Astrocyte (in vitro differentiated cells and primary cell): ENCODE measurements at regions not wholly inside any gene's neighbourhood (a gene's known extent, or its start where the extent isn't known, plus 50 kb on each side); places are given as distances from the start of the nearest gene placed in this dataset.

ENCODE experiments used
- DNase-seq: peaks from one replicate; pipeline ENCODE4 v3.0.0-alpha.2; 2010; ENCODE audit warnings: low read depth
- FAIRE-seq: peaks from 2 replicates; lab custom pipeline; 2011; peaks lifted over from hg19 to GRCh38; lab: Jason Lieb, UNC
- H2AFZ ChIP-seq: 2 replicates; pipeline ENCODE4 v1.6.0; 2012; ENCODE audit warnings: low read depth, low read length, inconsistent platforms
- H3K27ac ChIP-seq: 2 replicates; pipeline ENCODE4 v1.5.1; 2011; ENCODE audit warnings: low read depth, low read length, inconsistent platforms
- H3K27me3 ChIP-seq: 2 replicates; pipeline ENCODE4 v1.6.0; 2011; ENCODE audit warnings: low read length, inconsistent platforms; ENCODE audit not compliant: insufficient read depth
- H3K36me3 ChIP-seq: 2 replicates; pipeline ENCODE4 v1.5.1; 2011; ENCODE audit warnings: low read length, inconsistent platforms; ENCODE audit not compliant: insufficient read depth
- H3K4me1 ChIP-seq: 2 replicates; pipeline ENCODE4 v1.5.1; 2011; ENCODE audit warnings: low read length, inconsistent platforms; ENCODE audit not compliant: insufficient read depth
- H3K4me2 ChIP-seq: 2 replicates; pipeline ENCODE4 v1.6.0; 2012; ENCODE audit warnings: low read length, inconsistent platforms
- H3K4me3 ChIP-seq: 2 replicates; pipeline ENCODE4 v1.5.1; 2011; ENCODE audit warnings: low read depth, mild to moderate bottlenecking, low read length, inconsistent platforms; ENCODE audit not compliant: insufficient read depth
- H3K79me2 ChIP-seq: 2 replicates; pipeline ENCODE4 v1.6.0; 2012; ENCODE audit warnings: mild to moderate bottlenecking, low read length, inconsistent platforms; ENCODE audit not compliant: insufficient read depth
- H3K9ac ChIP-seq: 2 replicates; pipeline ENCODE4 v1.6.0; 2012; ENCODE audit warnings: mild to moderate bottlenecking, low read length, inconsistent platforms
- H3K9me3 ChIP-seq: 2 replicates; pipeline ENCODE4 v1.5.1; 2012; ENCODE audit warnings: low read depth, mild to moderate bottlenecking, low read length, inconsistent platforms; ENCODE audit not compliant: insufficient read depth
- H4K20me1 ChIP-seq: 2 replicates; pipeline ENCODE4 v1.6.0; 2012; ENCODE audit warnings: low read length, inconsistent platforms; ENCODE audit not compliant: insufficient read depth
- H3K27ac Mint-ChIP-seq: one replicate; pipeline ENCODE4 v1.8.0; 2021; ENCODE audit warnings: mild to moderate bottlenecking, mixed read lengths; ENCODE audit not compliant: unreplicated experiment
- H3K27me3 Mint-ChIP-seq: one replicate; pipeline ENCODE4 v1.8.0; 2021; ENCODE audit warnings: low read depth, mixed read lengths; ENCODE audit not compliant: unreplicated experiment
- H3K36me3 Mint-ChIP-seq: one replicate; pipeline ENCODE4 v1.8.0; 2021; ENCODE audit warnings: low read depth, mixed read lengths; ENCODE audit not compliant: unreplicated experiment
- H3K4me1 Mint-ChIP-seq: one replicate; pipeline ENCODE4 v1.8.0; 2021; ENCODE audit warnings: low read depth, mixed read lengths; ENCODE audit not compliant: unreplicated experiment
- H3K4me3 Mint-ChIP-seq: one replicate; pipeline ENCODE4 v1.8.0; 2021; ENCODE audit warnings: mild to moderate bottlenecking, moderate library complexity, mixed read lengths; ENCODE audit not compliant: unreplicated experiment
- H3K9me3 Mint-ChIP-seq: one replicate; pipeline ENCODE4 v1.8.0; 2021; ENCODE audit warnings: mild to moderate bottlenecking, mixed read lengths; ENCODE audit not compliant: unreplicated experiment
- CTCF ChIP-seq: IDR thresholded peaks from 2 replicates; pipeline ENCODE4 v1.5.1; 2011; ENCODE audit warnings: low read depth, mild to moderate bottlenecking, inconsistent platforms, low read length, moderate library complexity; ENCODE audit not compliant: insufficient read depth
- EZH2 ChIP-seq: IDR thresholded peaks from 2 replicates; pipeline ENCODE4 v1.6.1; 2012; ENCODE audit warnings: mild to moderate bottlenecking, low read length, inconsistent platforms; ENCODE audit not compliant: insufficient read depth

- no peaks in the 10 kb centered on the region for H3K36me3 Mint-ChIP-seq
- Histone ChIP-seq H3K4me2 (no peak overlapping the region), H3K9ac (no peak overlapping the region), H3K9me3 (no peaks in the 10 kb centered on the region), H3K4me3 (no peak overlapping the region), H3K27ac (no peak overlapping the region), H3K4me1 (no peaks in the 10 kb centered on the region), H3K36me3 (no peaks in the 10 kb centered on the region), H3K79me2 (no peaks in the 10 kb centered on the region), H4K20me1 (no peaks in the 10 kb centered on the region), H2AFZ (no peak overlapping the region), H3K27me3 (peaks cover 2% of the 10 kb centered on the region)
- DNase-seq = no peak
- H3K27me3 Mint-ChIP-seq = no peaks in the 10 kb centered on the region
- H3K4me3 Mint-ChIP-seq = no peak overlapping the region
- H3K4me1 Mint-ChIP-seq = peaks cover 4% of the 10 kb centered on the region
- TF ChIP-seq CTCF = no peak
- TF ChIP-seq EZH2 = no peak
- no peak overlapping the region for H3K27ac Mint-ChIP-seq
- FAIRE-seq = no peak
- no peaks in the 10 kb centered on the region for H3K9me3 Mint-ChIP-seq
These were observed 55.3 kb upstream of the KYNU start for GRCh38 chr2:142822190-142822589.

GRCh38 chr2:142819411-142819810, 58.1 kb upstream of the KYNU start:
- TF ChIP-seq CTCF (no peak), EZH2 (no peak)
- Mint-ChIP-seq H3K36me3 (no peaks in the 10 kb centered on the region), H3K27me3 (no peaks in the 10 kb centered on the region), H3K4me3 (no peak overlapping the region), H3K9me3 (no peaks in the 10 kb centered on the region), H3K27ac (no peak overlapping the region), H3K4me1 (peaks cover 4% of the 10 kb centered on the region)
- Histone ChIP-seq H3K27me3 (peaks cover 2% of the 10 kb centered on the region), H3K9ac (no peak overlapping the region), H3K36me3 (no peaks in the 10 kb centered on the region), H3K4me1 (no peaks in the 10 kb centered on the region), H2AFZ (no peak overlapping the region), H3K27ac (no peak overlapping the region), H3K4me3 (no peak overlapping the region), H4K20me1 (no peaks in the 10 kb centered on the region), H3K9me3 (no peaks in the 10 kb centered on the region), H3K4me2 (no peak overlapping the region), H3K79me2 (no peaks in the 10 kb centered on the region)
- no peak for FAIRE-seq
- peak; percentile 60 for DNase-seq

DNA sequence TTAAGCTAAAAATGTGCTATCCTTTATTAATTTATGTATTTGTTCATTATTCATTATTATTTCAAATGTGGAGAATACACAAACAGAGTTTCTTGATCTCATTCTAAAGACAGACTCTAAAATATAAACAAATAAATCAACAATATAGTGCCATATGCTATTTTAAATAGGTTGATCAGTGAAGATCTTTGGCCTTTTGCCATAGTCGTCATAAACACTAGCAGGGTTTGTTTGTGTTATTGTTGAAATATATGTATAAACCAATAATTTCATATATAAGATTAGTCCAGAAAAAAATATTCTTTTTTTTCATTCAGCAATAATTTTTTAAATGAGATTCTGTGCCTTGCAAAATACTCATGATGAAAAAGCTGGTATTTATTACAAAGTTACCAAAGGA, 62.1 kb upstream of the KYNU start:
- no peaks in the 10 kb centered on the region for H3K36me3 ChIP-seq
- H3K4me1 ChIP-seq = no peaks in the 10 kb centered on the region
- H3K27ac ChIP-seq = no peak overlapping the region
- H3K9me3 Mint-ChIP-seq = peaks cover 3% of the 10 kb centered on the region
- no peaks in the 10 kb centered on the region for H3K27me3 Mint-ChIP-seq
- no peaks in the 10 kb centered on the region for H3K79me2 ChIP-seq
- peaks cover 4% of the 10 kb centered on the region for H3K4me1 Mint-ChIP-seq
- no peak overlapping the region for H3K4me3 Mint-ChIP-seq
- H3K27ac Mint-ChIP-seq = no peak overlapping the region
- no peak for FAIRE-seq
- TF ChIP-seq CTCF = no peak
- TF ChIP-seq EZH2 = no peak
- no peak overlapping the region for H2AFZ ChIP-seq
- no peaks in the 10 kb centered on the region for H3K9me3 ChIP-seq
- H3K4me3 ChIP-seq = no peak overlapping the region
- peaks cover 2% of the 10 kb centered on the region for H3K27me3 ChIP-seq
- DNase-seq = no peak
- H3K36me3 Mint-ChIP-seq = no peaks in the 10 kb centered on the region
- H4K20me1 ChIP-seq = no peaks in the 10 kb centered on the region
- no peak overlapping the region for H3K4me2 ChIP-seq
- H3K9ac ChIP-seq = no peak overlapping the region
